Panc1 (cell line): ENCODE measurements at regions not wholly inside any gene's neighbourhood (a gene's known extent, or its start where the extent isn't known, plus 50 kb on each side); places are given as distances from the start of the nearest gene placed in this dataset.
A peak's percentile ranks its signal among the peaks of the same experiment; 100 is the strongest.

Source experiments
- ATAC-seq: fragments of 200-7000 bp; cut with Tn5 transposase; 2 replicates; pipeline ENCODE4 v1.9.1; 2020; ENCODE audit warnings: mild to moderate bottlenecking, moderate library complexity
- BruUV-seq: library from RNA; stranded (reverse); fragments of 400-500 nt; replicated peaks from 2 replicates; lab custom pipeline; 2021; lab: Mats Ljungman, UMichigan
- CTCF ChIA-PET: fragments of 300-600 bp; sonication (Branson Sonifier 250); formaldehyde crosslinking; loops from one replicate; lab custom pipeline; 2022; ENCODE audit warnings: antibody characterized with exemption; lab: Charles Lee
- POLR2A ChIA-PET: fragments of 300-600 bp; sonication (Branson Sonifier 250); formaldehyde crosslinking; loops from one replicate; lab custom pipeline; 2022; ENCODE audit warnings: antibody characterized with exemption; lab: Charles Lee
- DNase-seq: peaks from one replicate; pipeline ENCODE4 v3.0.0-alpha.2; 2010; ENCODE audit warnings: low read depth, low spot score
- H3K27ac ChIP-seq: 2 replicates; pipeline ENCODE4 v1.5.1; 2011; ENCODE audit warnings: mild to moderate bottlenecking, low read length, inconsistent platforms
- H3K27me3 ChIP-seq: fragments of 200-500 bp; sonication (Bioruptor generic); 2 replicates; pipeline ENCODE4 v1.6.0; 2014; ENCODE audit warnings: low read length, inconsistent platforms; ENCODE audit not compliant: control insufficient read depth, insufficient read depth
- H3K36me3 ChIP-seq: fragments of 200-500 bp; sonication (Bioruptor generic); 2 replicates; pipeline ENCODE4 v1.5.1; 2014; ENCODE audit warnings: inconsistent platforms, mild to moderate bottlenecking, low read length, moderate library complexity; ENCODE audit not compliant: control insufficient read depth, insufficient read depth
- H3K4me1 ChIP-seq: 2 replicates; pipeline ENCODE4 v1.5.1; 2011; ENCODE audit warnings: inconsistent platforms, mild to moderate bottlenecking, low read length, moderate library complexity; ENCODE audit not compliant: control insufficient read depth, insufficient read depth
- H3K4me3 ChIP-seq, 2 experiments: 2 replicates each; pipeline ENCODE4 v1.5.1; 2011 to 2012; ENCODE audit warnings: low read depth in 2 of 2, low read length in 2 of 2, mild to moderate bottlenecking in 2 of 2, inconsistent platforms in 1 of 2, moderate library complexity in 1 of 2
- H3K9me3 ChIP-seq: fragments of 200-500 bp; sonication (Bioruptor generic); 2 replicates; pipeline ENCODE4 v1.5.1; 2014; ENCODE audit warnings: low read depth, mild to moderate bottlenecking, inconsistent platforms, low read length, moderate library complexity; ENCODE audit not compliant: control insufficient read depth, insufficient read depth
- POLR2AphosphoS5 ChIP-seq: IDR thresholded peaks from 2 replicates; pipeline ENCODE4 v1.6.1; 2012; ENCODE audit warnings: mild to moderate bottlenecking, low read depth, low read length, moderate library complexity
- SIN3A ChIP-seq: IDR thresholded peaks from 2 replicates; pipeline ENCODE4 v1.6.1; 2012; ENCODE audit warnings: low read depth, mild to moderate bottlenecking, low read length, moderate library complexity, borderline replicate concordance; ENCODE audit not compliant: insufficient read depth
- TCF7L2 ChIP-seq: IDR thresholded peaks from 2 replicates; pipeline ENCODE4 v1.6.1; 2011; ENCODE audit warnings: mild to moderate bottlenecking, low read depth, low read length, inconsistent platforms
- in situ Hi-C: cut with HindIII; loops from 2 replicates; pipeline ENCODE4 v1.10.0; 2016; ENCODE audit warnings: low sequenced_read_pairs, low pct_unique_long_range_greater_than_20kb
- intact Hi-C: fragments of 100-400 bp; cut with micrococcal nuclease; formaldehyde crosslinking; loops from one replicate; pipeline ENCODE4 v1.10.0; 2022; ENCODE audit not compliant: unreplicated experiment
- TF ChIP-seq, protein P1 (sequence below), 2 experiments: IDR thresholded peaks; 2 replicates each; pipeline ENCODE4 v1.6.1; 2011 to 2012; ENCODE audit warnings: low read depth in 2 of 2, control low read depth in 1 of 2, low read length in 1 of 2, mild to moderate bottlenecking in 1 of 2, moderate library complexity in 1 of 2; ENCODE audit not compliant: insufficient read depth in 1 of 2
- TF ChIP-seq, protein P2 (sequence below): fragments of 450-650 bp; IDR thresholded peaks from 2 replicates; pipeline ENCODE4 v1.5.1; 2017; ENCODE audit warnings: mild to moderate bottlenecking

GRCh38 chr11:43555816-43556611, 124.5 kb upstream of the HSD17B12 start:
- Histone ChIP-seq H3K4me1 (peaks cover 7% of the 10 kb centered on the region), H3K9me3 (no peaks in the 10 kb centered on the region), H3K4me3 (no peak overlapping the region), H3K27ac (no peak overlapping the region), H3K36me3 (no peaks in the 10 kb centered on the region), H3K27me3 (peaks cover 42% of the 10 kb centered on the region)
- BruUV-seq: no TSS peak
- DNase-seq (no peak), ATAC-seq (no peak)
- CTCF ChIA-PET: no interaction called here
- POLR2A ChIA-PET: no interaction called here
- in situ Hi-C loops (no loop called here), intact Hi-C loops (no loop called here)
- TF ChIP-seq SIN3A (no peak), POLR2AphosphoS5 (no peak), TCF7L2 (no peak)
- TF ChIP-seq, protein P1, sequence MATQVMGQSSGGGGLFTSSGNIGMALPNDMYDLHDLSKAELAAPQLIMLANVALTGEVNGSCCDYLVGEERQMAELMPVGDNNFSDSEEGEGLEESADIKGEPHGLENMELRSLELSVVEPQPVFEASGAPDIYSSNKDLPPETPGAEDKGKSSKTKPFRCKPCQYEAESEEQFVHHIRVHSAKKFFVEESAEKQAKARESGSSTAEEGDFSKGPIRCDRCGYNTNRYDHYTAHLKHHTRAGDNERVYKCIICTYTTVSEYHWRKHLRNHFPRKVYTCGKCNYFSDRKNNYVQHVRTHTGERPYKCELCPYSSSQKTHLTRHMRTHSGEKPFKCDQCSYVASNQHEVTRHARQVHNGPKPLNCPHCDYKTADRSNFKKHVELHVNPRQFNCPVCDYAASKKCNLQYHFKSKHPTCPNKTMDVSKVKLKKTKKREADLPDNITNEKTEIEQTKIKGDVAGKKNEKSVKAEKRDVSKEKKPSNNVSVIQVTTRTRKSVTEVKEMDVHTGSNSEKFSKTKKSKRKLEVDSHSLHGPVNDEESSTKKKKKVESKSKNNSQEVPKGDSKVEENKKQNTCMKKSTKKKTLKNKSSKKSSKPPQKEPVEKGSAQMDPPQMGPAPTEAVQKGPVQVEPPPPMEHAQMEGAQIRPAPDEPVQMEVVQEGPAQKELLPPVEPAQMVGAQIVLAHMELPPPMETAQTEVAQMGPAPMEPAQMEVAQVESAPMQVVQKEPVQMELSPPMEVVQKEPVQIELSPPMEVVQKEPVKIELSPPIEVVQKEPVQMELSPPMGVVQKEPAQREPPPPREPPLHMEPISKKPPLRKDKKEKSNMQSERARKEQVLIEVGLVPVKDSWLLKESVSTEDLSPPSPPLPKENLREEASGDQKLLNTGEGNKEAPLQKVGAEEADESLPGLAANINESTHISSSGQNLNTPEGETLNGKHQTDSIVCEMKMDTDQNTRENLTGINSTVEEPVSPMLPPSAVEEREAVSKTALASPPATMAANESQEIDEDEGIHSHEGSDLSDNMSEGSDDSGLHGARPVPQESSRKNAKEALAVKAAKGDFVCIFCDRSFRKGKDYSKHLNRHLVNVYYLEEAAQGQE (IDR thresholded peaks at IDR 0.05; ENCODE audit: insufficient read depth in 1 of 2, low read depth in 2 of 2, low read length in 1 of 2): no peak
- TF ChIP-seq, protein P2, sequence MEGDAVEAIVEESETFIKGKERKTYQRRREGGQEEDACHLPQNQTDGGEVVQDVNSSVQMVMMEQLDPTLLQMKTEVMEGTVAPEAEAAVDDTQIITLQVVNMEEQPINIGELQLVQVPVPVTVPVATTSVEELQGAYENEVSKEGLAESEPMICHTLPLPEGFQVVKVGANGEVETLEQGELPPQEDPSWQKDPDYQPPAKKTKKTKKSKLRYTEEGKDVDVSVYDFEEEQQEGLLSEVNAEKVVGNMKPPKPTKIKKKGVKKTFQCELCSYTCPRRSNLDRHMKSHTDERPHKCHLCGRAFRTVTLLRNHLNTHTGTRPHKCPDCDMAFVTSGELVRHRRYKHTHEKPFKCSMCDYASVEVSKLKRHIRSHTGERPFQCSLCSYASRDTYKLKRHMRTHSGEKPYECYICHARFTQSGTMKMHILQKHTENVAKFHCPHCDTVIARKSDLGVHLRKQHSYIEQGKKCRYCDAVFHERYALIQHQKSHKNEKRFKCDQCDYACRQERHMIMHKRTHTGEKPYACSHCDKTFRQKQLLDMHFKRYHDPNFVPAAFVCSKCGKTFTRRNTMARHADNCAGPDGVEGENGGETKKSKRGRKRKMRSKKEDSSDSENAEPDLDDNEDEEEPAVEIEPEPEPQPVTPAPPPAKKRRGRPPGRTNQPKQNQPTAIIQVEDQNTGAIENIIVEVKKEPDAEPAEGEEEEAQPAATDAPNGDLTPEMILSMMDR: no peak

- 0 out of 2 replicates have a peak, but pooled peaks have one; percentile 31 for ATAC-seq
- H3K27me3 ChIP-seq: peaks cover 44% of the 10 kb centered on the region
Observed at GRCh38 chr11:43556612-43557375, 123.7 kb upstream of the HSD17B12 start.

More at GRCh38 chr11:43556612-43557375, 123.7 kb upstream of the HSD17B12 start:
- Histone ChIP-seq H3K27ac (no peak overlapping the region), H3K9me3 (no peaks in the 10 kb centered on the region), H3K4me1 (peaks cover 7% of the 10 kb centered on the region), H3K4me3 (no peak overlapping the region), H3K36me3 (no peaks in the 10 kb centered on the region)
- ChIA-PET POLR2A (no interaction called here), CTCF (interaction anchor here (0.5 kb wide), 1 partner anchor 175 kb away, joined by 8 read pairs; no protein-coding TSS in a partner anchor)
- intact Hi-C loops (no loop called here), in situ Hi-C loops (no loop called here)
- DNase-seq: no peak
- BruUV-seq: no TSS peak
- no peak for TF ChIP-seq TCF7L2
- TF ChIP-seq, protein P2: no peak
- TF ChIP-seq POLR2AphosphoS5: no peak
- TF ChIP-seq SIN3A: no peak
- TF ChIP-seq, protein P1 (IDR thresholded peaks at IDR 0.05; ENCODE audit: insufficient read depth in 1 of 2, low read depth in 2 of 2, low read length in 1 of 2): no peak
